GM19452 (cell line): ENCODE measurements at regions not wholly inside any gene's neighbourhood (a gene's known extent, or its start where the extent isn't known, plus 50 kb on each side); places are given as distances from the start of the nearest gene placed in this dataset.
"Not testable (repeated sequence)": the region's sequence is repeated elsewhere in the genome, so short reads cannot be mapped to it uniquely, and the experiment has no call there.

Experiments used
- ATAC-seq: cut with Tn5 transposase; IDR thresholded peaks from one replicate; pipeline ENCODE4 v1.9.1; 2021; ENCODE audit not compliant: unreplicated experiment

DNA sequence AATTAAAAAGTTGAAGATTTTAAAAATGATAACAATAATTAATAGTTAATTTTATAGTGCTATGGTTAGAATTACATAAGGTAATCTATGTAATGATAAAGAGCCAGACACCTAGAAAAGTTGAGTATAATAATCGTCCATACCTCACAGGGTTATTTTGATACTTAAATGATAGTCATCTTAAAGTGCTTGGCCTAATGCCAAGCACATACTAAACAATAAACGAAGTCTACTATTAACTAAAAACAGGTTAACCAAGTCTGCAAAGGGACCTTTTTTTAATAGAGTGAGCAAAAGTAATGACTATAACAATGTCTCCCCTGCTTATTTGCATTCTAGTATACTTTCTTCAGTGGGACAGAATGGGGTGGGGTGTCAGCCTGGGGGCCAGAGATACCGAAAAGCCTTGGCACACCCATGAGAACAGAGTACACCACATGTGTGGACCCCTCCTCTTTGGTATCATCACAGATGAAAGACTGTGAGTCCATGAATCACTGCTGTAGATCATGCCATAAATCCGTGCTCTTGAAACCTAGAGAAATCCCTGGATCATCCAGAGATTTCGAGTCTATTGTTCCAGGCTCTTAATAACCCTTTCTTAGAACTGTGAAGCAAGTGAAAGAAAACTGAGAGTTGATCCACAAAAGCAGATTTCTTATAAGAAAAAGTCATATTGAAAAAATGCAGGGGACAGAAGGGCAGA lies 249.5 kb downstream of the PRELID2 start:
- no peak for ATAC-seq

DNA sequence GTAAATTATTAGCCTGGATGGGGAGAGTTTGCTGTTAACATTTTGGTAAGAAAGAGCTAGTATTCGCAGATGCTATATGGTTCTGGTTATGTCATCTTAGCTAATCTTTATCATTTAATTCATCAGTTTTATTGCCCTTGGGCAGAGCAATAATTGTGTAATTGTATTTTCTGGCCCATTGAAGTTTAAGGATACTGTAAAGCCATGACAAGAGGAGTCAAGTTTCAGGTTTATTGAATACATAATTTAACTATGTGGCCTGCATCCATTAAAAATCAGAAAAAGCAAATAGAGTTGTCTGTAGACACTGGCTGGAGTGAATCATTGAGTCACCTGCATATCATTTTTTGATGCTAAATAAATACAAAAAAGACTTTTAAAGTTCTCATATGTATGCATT lies 255.8 kb downstream of the PRELID2 start:
- no peak for ATAC-seq

- ATAC-seq: no peak
Measured at GRCh38 chr5:145574889-145575573, 260.1 kb downstream of the PRELID2 start.

DNA sequence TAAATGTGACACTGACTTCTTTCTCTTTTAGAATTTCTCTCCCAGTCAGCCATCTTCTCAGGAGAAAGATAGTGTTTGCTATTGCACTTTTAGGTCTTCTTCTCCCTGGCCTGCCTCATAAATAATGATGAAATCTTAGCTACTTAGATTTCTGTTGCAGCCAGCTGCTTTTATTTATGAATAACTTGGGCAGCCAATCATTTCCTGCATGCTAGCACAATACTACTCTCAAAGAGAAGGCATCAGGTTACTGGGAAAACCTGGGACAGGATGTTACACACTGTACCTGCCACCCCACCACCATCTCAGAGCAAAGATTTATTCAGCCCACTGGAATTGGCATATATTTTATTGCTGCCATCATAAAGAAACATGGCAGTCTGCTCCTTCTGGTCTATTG lies 266.6 kb downstream of the PRELID2 start:
- ATAC-seq: no peak

DNA sequence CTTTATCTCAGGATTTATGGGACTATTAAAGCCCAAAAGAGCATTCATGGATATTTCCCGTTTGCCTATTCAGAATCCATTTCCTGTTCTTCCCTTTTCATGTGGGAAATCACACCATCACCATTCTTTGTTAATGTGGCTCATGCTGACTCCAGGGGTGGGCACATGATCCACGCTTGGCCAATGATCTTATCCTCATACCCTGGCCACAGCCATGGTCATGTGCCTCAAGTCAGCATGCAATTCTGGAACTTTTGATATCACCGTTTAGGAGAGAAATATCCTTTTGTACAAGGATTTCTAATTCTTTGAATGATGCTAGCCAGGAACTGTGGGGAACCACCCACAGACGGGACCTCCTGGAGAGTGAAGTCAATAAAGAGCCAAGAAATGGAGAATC lies 272.2 kb downstream of the PRELID2 start:
- ATAC-seq: no peak

DNA sequence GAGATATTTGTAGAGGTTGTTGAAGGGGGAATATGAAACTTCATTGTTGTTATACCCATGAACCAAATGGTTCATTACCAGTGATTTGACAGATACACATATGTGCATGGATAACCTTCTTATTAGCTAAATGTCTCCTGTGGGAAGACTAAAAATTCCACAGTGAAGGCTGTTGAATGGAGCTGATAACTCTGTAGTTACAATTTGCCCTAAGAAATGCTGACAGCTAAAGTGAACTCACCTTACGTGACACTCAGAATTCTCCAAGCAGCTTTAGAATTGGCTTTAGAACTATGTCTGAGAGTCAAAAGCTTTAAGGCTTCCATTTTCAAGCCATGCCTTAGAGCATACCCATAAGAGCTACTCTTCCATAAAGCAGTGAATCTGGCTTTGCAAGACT lies 276.9 kb downstream of the PRELID2 start:
- no peak for ATAC-seq

GRCh38 chr5:145557345-145557744 lies 277.8 kb downstream of the PRELID2 start:
- ATAC-seq: no peak

- ATAC-seq: no peak
Measured at GRCh38 chr5:145554399-145554798, 280.7 kb downstream of the PRELID2 start.

DNA sequence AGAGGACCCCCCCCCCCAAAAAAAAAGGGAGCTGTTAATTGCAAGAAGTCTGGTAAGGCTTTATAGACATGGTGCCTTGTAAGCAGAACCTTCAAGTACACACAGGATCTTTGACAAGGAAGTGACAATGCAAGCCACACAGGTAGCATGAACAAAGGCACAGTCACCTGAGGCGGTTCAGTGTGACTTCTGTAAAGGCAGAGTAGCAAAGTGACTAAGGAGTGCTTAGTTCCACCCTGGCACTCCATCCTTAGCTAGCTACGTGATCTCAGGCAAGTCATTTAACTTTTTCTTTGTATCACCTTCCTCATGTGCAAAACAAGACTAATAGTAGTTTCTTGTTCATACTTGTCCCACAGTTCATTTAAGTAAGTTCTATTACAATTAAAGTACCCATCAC lies 282.0 kb downstream of the PRELID2 start:
- no peak for ATAC-seq

GRCh38 chr5:145551714-145552113 lies 283.4 kb downstream of the PRELID2 start:
- no peak for ATAC-seq

DNA sequence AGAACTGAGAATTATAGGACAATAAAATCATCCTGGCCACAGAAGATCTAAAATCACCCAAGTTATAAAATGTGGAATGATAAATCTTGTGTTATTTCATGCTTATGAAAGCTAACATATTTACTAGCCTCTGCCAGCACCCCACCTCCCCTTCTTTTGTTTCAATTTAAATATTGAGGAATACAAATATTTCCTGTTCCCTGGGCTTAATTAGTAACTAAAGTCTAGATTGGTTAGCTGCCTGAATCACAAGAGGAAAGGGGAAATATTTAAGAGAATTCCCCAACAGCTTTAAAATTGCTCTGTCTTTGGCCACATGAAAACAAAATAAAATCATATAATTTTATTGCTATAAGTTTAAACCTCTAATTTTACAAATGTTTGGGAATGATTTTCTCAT lies 287.0 kb downstream of the PRELID2 start:
- no peak for ATAC-seq

- ATAC-seq: no peak
Measured at GRCh38 chr5:145544401-145544800, 290.7 kb downstream of the PRELID2 start.

GRCh38 chr5:145543968-145544367 lies 291.2 kb downstream of the PRELID2 start:
- no peak for ATAC-seq

DNA sequence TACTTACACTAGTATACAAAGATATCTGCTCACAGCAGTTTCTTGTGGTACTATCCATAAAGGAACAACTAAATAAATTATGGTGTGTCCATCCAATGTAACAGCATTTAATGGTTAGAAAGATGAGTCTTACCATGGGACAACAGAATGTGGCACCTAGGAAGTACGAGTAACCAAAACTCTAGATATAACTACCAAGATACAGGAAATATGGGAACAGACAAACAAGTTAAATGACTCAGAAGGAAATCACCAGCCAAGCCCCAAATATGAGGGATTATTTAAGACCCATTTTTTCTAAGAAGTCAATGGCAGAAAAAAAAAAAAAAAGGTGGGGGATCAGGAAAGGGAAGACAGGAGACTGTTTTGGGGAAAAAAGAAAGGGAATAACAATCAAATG lies 294.8 kb downstream of the PRELID2 start:
- ATAC-seq: no peak

DNA sequence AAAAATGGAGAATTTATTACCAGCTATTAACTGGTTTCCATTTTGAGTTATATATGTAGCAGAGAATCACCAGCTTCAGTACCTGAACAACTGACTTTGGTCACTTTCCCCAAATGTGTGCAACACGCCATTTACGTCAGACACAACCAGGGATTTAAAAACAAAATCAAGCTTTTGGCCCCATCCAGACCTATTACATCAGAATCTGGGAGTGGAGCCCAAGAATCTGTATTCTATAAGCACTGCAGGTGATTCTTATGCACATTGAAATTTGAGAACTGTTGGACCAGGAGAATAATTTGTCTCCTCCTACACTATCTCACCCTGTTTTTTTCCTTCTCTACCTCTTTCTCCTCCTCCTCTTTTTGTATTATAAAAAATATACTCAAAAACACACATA lies 295.9 kb downstream of the PRELID2 start:
- ATAC-seq: no peak

GRCh38 chr5:145536133-145536532 lies 299.0 kb downstream of the PRELID2 start:
- no peak for ATAC-seq

DNA sequence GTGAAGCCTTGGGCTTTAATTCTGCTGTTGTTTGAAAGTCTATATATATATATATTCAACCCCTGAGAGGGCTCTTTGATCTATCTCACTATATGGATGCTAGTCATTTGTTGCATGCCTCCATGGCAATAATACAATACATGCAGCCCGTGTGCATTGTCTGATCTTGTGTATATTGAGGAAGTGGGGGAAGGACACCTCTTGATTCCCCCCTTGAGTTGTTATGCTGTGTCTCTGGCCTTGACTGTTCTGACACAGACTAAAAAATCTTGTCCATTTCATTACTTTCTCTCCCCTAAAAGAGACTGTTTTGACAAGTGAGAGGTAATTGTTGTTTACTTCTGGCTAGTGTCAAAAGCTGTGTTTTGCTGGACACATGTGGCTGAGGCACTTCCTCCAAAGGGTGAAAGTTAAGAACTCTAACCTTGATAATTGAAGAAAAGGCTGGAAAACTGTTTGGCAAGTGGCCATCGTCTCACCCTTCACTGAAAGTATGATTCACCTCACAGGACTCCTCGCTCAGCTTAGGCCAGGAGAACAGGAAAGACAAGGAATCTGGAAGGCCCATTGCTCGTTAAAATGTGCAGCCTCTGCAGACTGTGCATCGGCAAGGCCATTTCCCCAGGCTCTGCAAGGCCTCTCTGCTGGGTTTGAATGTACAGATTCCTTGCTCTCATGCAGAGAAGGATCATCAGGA lies 304.0 kb downstream of the PRELID2 start:
- ATAC-seq: no peak

GRCh38 chr5:145521523-145521922 lies 313.6 kb downstream of the PRELID2 start:
- ATAC-seq: no peak

GRCh38 chr5:145521066-145521465 lies 314.1 kb downstream of the PRELID2 start:
- ATAC-seq: no peak

DNA sequence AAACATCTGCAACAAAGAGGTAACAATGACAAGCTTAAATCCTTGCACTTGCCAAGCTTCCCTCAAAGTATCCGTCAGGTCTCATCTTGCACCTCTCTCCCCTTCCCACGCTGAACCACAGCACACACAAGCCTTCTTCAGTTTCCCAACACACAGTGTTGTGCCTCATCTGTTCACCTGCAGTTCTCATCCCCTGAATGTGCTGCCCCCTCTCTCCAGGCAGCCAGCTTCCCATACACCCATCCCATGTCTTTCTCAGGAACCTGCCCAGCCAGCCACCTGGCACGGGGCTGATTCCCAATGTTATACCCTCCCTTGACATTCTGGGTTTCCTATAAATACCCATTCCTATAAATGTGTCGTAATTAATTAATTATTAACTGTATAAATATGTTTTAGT lies 314.8 kb downstream of the PRELID2 start:
- no peak for ATAC-seq

GRCh38 chr5:145517588-145517987 lies 317.6 kb downstream of the PRELID2 start:
- not testable (repeated sequence) for ATAC-seq

- no peak for ATAC-seq
Measured at GRCh38 chr5:145511351-145511750, 323.8 kb downstream of the PRELID2 start.
